GM11168 (cell line): ENCODE measurements at regions not wholly inside any gene's neighbourhood (a gene's known extent, or its start where the extent isn't known, plus 50 kb on each side); places are given as distances from the start of the nearest gene placed in this dataset.

Source experiments
- in situ Hi-C: fragments of 300-500 bp; cut with MboI; formaldehyde crosslinking; loops from one replicate; pipeline ENCODE4 v1.12.0; 2022; ENCODE audit warnings: low sequenced_read_pairs; ENCODE audit not compliant: unreplicated experiment

DNA sequence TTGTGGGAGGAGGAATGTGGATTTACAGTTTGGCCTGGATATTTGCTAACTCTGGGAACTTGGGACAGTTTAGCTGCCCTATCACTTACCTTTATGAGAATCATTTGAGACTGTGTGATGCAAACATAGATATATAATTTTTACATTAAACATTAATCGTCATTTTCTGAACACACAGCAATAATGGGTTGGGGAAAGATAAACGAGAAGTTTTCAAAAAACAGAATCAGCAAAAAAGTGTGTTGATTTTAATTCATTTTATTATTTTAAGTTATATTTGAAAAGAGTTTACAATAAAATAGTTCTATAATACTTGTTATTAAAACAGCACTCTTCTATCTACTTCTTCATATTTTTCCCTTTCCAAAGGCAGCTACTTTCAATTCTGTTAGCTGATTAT, 813.3 kb downstream of the SLC4A3 start:
- in situ Hi-C loops = no loop called here

DNA sequence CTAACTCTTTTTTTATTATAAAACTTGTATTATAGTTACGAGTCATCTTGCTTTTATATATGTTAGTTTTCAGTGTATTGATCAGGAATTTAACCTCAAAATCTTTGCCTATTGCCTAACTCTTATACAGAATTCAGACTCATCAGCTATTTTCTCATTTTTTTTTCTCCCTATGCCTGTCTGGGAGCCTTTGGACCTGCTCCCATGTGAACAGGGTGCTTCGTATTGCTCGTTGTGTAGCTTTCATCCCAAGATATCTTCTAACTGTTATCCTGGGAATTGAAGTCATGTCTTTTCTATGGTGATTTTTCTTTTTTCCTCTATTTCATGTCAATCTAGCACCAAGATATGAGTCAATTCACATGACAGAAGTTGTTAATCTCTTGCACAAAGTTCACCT, 814.0 kb downstream of the SLC4A3 start:
- in situ Hi-C loops = no loop called here

DNA sequence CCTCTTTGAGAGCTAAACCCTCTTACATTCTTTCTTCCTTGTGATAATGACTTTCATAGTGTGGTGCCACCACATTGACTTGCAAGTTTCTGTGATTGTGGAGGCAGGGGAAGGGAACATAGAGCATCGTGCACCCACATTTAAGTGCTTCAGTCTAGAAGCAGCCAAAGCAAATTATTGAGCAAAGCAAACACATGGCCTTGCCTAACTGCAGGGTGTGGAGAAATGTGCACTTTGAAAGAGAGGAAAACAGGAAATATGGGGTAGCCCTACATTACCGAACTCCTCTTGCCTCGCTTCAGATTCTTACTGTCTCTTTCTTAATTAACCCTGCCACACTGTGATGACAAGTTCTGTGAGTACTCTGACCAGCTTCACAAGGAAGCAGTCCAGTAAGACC, 814.6 kb downstream of the SLC4A3 start:
- in situ Hi-C loops = no loop called here

DNA sequence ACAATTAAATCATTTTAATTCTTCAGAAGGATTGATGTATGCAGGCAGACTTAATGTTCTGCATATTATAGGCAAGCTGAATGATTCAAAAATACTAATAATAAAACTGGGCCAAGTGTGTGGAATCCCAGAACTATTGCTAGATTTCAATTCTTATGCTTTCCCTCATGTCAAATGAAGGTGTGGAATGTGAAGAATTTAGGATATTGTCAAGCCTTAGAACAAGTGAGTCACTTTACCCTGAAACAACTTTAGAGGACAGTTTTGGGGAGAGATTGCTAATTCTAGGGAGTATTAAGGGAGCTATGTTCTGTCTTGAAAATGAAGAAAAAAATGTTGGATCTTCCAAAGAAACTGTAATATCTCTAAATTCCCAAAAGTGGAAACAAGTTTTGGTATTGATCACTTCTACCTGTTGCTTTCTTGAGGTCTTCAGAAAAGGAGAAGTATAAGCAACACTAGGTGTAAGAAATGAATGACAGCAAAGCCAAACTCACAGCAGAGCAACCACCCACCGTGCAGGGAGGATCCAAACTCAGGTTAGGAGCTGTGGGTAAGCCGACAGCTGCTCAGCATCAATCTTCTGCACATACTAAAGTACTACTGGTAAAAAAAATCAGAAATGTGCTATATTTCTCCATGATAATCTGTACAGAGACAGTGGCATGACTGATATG, 818.1 kb downstream of the SLC4A3 start:
- in situ Hi-C loops = no loop called here

DNA sequence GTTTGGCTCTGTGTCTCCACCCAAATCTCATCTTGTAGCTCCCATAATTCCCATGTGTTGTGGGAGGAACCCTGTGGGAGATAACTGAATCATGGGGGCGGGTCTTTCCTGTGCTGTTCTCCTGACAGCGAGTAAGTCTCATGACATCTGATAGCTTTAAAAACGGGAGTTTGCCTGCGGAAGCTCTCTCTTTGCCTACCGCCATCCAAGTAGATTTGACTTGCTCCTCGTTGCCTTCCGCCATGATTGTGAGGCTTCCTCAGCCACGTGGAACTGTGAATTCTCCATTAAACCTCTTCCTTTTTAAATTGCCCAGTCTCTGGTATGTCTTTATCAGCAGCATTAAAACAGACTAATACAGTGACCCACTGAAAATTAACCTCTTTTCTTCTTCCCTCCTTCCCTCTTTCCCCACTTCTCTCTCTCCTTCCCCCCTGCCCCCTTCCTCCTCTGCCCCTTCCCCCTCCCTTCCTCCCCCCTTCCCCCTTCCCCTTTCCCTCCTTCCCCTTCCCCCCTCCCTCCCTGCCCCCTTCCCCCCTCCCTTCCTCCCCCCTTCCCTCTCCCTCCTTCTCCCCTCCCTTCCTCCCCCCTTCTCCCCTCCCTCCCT, 818.8 kb downstream of the SLC4A3 start:
- in situ Hi-C loops = no loop called here

DNA sequence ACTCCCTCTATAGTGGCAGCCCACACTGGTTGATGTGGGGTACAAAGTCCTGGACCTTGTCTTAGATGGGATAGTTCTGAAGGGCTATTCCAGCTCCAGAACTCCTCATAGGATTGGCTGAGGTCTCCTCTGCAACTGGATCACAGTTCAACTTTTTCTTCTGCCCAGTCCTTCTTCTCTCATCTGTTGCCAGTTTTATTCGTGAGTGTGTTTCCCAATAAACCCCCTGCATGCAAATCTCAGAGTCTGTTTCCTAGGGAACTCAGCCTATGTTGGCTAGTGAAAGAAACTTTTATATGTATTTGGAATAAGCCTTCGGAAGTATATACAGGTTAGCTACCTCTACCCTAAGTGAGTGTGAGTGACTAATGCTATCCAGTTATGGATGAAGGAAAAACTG, 823.4 kb downstream of the SLC4A3 start:
- in situ Hi-C loops = no loop called here

DNA sequence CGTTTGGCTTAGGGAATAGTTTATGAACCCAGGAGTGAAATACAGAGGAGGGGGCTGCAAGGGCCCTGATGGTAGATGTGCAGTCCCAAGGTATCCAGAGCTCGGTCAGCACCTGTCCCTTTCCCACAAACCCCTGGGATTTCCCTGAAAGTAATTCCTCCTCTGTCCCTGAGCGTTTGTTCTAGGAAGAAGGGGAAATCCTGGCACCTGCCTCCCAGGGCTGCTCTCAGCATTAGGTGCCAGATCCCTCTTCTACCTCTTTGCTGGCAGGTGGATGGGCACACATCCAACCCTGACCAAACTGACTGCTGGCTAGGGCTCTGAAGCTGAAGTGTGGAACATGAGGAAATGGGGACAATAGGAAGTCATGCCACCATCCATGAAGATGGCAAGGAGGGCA, 824.0 kb downstream of the SLC4A3 start:
- in situ Hi-C loops = no loop called here

DNA sequence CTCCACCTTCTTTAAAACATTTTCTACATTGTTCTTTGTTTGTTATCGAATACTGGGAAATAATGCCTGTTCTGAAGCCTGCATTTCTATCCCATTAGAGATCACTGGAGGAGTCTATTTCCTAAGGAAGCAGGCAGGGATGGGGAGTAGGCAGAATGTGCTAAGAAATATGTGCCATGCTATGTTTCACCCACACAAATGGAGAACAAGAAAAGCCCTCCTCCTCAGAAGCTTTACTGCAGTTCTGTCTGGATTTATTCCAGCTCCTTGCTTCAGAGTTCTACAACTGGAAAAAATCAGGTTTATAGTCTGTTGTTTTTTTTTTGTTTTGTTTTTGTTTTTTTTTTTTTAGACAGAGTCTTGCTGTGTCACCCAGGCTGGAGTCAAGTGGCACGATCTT, 825.1 kb downstream of the SLC4A3 start:
- in situ Hi-C loops = no loop called here

DNA sequence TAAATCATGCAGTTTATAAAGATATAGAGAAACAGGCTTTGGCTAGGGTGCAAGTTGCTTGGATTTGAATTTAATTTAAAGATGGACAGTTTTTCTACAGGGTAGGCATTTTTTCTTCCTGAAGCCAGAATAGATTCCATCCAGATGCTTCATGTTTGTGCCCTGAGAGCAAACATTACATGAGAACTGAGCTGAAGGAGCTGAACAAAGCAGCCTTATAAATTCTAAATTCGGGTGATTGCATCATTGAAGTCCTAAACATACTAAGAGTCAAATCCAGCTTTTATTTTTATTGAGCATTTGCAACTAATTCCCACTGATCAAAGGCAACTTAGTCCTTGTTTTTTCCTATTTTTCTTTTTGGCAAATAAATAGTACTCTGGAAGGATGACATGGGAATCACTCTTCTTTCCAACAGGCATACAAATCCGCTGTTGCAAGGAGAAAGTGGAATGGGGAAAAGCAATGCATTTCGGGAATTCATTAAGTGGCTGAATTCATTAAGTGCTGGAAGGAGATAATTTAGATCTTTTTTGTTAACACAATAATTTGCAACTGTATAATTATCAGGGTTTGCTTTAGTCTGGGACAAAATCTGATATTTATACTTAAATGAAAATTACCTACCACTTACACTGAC, 828.0 kb downstream of the SLC4A3 start:
- in situ Hi-C loops = no loop called here

DNA sequence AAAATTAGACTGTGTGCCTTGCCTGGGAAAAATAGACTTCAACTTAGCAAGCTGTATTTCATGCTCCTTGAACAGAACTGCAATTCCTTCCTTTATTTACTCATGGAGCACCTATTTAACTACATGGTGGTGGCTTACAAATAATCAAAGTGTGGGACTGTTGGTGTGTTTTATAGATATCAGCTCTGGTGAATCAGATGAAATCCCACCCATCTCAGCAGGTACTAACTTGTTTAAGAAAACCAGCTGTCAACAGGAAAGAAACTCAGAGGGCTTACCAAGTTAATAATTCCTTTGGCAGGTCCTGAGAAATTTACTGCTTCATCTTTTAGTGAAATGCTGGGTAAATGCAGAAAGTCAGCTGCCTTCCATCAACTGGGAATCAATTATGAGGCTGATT, 830.6 kb downstream of the SLC4A3 start:
- in situ Hi-C loops = no loop called here

DNA sequence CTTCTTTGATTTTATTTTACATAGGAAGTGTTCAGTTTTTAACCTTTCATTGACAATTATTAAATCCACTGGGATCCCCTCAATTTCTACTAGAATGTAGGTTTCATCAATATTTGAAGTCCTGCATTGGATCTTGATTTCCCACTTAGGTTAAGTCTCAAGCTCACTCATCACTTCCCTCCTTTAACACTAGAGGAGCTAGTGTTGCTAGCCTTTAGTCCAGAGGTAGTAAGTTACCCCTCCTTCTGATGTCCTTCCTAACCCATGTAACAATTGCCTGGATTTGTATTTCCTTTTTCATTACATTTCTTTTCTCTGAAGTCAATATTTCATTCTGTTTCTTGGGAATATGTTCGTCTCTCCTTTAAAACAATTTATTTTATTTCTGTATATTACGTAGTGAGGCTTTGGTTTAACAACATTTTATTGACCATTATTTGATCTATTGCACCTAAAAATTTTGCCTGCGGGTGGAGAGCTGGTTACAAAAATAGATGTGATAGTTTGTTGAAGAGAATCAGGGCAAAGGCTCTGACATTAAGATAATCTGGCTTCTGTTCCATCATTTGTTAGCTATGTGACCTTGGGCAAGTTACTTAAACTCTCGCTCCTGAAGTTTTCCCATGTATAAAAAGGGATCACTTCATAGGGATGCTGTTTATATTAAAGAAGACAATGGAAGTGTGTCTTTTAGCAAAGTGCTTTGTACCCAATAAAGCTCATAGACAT, 833.0 kb downstream of the SLC4A3 start:
- in situ Hi-C loops = no loop called here

DNA sequence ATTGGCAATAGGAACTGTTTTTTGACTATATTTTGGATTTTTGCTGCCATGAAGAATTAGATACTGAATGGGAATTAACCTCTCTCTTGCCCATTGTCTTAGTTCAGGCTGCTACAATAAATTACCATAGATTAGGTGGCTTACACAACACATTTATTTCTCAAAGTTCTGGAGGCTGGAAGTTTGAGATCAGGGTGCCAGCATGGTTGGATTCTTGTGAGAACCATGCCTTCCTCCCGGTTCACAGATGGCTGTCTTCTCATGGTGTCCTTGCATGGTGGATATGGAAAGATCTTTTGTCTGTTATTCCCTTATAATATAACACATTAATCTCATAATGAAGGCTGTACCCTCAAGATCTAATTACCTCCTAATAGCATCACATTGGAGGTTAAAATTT, 836.4 kb downstream of the SLC4A3 start:
- in situ Hi-C loops = no loop called here

DNA sequence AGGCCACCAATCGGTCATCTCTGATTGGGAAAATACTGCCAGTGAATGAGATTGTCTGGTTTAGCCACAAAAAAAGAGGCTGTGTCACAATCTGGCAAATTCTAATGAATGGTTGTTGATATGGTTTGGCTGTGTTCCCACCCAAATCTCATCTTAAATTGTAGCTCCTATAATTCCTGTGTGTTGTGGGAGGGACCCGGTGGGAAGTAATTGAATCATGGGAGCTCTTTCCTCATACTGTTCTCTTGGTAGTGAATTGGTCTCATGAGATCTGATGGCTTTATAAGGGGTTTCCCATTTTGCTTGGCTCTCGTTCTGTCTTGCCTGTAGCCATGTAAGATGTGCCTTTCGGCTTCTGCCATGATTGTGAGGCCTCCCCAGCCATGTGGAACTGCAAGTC, 838.3 kb downstream of the SLC4A3 start:
- in situ Hi-C loops = no loop called here

DNA sequence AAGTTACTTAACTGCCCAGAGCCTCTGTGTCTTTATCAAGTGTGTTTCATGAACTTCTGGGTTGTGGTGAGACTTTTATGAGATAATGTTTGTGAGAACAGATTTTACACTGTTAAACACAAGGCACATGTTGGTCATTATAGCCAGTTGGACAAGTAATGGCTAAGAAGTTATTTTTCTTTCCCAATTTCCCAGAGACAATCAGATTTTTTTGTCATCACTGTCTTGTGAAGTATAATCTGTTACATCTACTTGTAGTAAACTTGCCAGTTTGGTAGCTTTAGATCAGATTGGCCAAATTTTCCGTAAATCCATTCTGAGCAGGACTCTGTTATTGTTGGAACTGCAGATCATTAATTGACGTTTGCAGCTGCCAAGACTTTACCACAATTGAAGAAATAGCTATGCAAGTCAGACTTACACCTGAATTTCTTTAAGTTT, 838.8 kb downstream of the SLC4A3 start:
- in situ Hi-C loops = no loop called here

DNA sequence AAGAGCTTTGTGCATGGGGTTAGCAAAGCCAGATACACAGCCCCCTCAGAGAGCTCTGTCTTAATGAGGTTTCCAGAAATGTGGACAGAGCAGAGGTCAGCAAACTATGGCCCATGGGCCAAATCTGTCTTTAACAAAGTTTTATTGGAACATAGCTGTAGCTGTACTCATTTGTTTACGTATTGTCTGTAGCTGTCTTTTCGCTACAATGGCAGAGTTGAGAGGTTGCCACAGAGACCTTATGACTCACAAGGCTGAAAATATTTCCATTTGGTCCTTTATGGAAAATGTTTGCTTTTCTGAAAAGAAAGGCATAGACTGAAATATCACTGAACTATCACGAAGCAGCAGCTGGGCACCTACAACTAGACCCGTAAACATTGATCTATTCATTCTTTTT, 841.8 kb downstream of the SLC4A3 start:
- in situ Hi-C loops = no loop called here

DNA sequence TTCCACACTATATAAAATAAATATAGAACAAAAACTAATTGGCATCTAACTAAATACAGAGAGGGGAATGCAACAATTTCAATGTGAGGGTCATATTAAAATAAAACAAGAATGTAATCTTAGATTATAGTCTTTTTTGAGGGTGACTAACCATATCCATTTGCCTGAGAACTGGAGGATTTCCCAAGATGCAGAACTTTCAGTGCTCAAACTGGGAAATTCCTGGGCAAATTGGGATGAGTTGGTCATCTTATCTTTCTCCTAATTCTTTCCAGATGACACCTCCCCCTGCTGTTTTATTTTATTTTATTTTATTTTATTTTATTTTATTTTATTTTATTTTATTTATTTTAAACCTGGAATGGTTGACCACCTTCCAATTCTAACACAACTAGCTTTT, 846.2 kb downstream of the SLC4A3 start:
- in situ Hi-C loops = no loop called here

DNA sequence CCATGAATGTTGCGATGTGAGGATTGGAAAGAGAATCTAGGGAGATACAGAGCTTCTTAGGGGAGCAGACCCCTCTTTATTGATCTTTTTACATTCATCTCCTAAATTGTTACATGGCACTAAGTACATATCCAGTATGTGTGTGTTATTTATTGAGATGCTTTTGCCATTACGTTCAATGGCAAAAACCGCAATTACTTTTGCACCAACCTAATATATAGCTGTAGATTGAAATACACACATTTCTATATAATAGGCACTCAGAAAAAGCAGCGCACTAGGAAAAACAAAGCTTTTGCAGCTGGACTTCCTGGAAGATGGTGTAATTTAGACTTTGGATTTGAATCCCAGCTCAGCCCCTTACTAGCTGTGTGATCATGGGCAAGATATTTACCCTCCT, 849.4 kb downstream of the SLC4A3 start:
- in situ Hi-C loops = no loop called here

DNA sequence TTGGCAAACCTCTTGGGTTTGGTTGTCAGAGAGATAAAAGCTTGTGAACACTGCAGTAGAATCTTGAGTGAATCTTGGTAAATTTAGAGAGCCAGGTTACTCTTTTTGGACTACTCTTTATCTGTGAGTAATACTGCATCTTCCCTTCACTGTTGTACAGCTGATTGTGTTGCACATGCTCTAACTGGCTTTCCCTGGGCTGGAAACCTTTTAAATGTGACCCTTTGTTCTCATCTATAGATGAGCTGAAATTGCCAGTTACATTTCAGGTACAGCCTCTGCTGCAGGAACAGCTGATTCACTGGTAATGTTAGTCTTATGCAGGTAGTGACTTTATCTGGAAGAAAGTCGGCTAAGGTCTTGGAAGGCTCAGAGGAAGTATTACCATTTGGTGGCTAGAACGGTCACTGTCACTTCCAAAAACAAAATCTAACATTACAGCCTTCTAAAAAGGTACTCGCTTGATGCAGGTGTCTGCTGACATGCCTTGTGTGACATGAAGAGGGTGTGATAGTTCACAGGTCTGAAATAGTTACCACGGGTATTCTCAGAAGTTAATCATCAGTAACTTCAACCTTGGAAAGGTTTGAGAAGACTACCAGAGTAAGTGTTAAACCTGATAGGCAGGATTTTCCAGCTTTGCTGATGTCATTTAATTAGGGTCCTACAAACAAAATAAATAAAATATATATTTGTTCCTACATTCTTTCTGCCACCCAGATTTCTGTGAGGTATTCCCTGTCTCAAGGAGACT, 851.1 kb downstream of the SLC4A3 start:
- in situ Hi-C loops = no loop called here

DNA sequence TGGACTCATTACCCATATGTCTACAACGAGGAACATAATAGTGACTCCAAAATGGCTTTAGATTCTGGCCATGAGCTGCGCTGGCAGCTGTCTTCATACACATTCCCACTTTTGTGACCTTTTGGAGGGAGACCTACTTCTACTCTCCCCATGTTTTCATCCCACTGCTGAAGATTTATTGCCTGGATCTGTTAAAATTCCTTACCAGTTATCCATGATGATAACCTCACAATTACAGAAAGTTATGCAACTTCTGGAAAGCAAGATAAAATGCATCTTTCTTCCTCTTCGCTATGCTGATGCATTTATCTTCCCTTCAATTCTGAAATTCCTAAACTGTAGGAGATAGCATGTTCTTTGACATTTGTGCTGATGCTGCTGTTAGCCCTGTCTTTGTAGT, 855.3 kb downstream of the SLC4A3 start:
- in situ Hi-C loops = no loop called here

DNA sequence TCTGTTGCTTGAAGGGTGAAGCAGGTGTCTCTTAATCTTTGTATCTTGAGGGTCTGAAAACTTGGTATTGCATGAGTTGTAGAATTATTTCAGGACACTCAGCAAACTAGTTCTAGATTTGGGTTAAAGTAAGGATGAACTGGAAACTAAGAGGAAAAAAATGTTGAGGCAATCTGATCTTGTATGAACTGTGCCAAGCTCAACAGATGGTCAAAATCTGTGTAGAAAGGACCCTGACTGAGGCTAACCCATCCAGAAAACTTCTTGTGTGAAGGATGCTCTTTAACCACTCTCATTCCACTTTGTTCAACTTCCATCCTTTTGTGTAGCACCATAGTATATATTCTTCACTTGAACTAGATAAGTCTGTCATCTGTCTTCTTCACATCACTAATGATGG, 861.7 kb downstream of the SLC4A3 start:
- in situ Hi-C loops = no loop called here

DNA sequence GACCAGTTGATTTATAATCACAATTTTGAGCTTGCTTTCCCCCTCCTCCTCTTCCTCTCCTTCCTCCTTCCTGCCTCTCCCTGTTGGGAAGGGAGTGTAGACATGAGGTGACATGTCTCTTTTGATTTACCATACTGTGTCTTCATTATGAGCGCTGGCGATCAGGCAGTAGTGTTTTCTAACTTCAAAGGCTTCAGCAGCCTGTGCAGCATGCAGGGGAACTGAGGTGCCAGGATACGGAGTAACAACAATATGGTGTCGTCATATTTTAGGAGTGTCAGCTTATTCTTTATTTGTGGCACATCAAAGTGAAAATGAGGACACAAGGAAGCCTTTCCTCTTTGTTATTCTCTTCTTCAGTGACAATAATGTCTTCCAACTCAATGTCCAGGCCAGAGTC, 864.2 kb downstream of the SLC4A3 start:
- in situ Hi-C loops = no loop called here
